ENCODE measurements at regions not wholly inside any gene's neighbourhood (a gene's known extent, or its start where the extent isn't known, plus 50 kb on each side); places are given as distances from the start of the nearest gene placed in this dataset.
"Not testable (repeated sequence)": the region's sequence is repeated elsewhere in the genome, so short reads cannot be mapped to it uniquely, and the experiment has no call there.

DNA sequence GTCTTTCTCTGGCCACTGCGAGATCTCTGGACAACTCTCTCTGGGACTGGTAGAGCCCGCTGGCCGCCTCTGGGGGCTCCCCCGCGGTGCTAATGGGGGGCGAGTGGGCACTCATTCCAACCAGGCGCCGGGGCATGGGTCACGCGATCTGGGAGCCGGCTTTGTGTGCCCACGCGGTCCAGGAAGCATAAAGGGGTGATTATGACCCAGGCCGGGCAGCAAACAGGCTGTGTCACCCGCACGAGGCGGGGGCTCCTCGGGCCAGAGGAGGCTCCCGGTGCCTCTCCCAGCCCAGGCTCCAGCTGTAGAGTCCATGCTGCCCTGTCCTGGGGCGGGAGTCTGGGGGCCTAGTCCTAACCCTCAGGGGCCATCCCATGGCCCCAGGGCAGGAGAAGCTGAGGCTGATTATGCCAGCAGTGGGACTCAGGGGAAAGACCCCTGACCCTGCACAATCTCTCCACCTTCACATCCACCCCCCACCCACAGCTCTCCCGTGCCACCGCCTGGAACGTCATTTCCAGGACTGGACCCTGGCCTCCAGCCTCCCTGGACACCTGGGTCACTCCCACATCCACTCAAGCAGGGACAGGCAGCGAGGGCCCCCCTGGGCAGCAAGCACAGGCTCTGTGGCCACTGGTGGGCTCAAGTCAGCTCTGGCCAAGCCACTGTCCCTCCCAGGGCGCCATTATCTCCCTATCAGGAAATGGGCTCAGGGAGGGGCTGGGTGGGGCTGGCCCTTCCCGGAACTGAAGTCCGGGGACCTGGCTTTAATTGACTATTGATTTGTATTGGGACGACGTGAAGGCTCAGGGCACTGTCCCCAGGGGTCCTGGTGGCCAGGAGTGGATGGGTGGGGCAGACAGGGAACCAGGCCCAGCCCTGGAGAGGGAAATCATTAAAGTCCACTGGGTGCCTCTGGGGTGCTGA lies 50.0 kb downstream of the PTPRS start:
- DNase-seq: no peak

DNA sequence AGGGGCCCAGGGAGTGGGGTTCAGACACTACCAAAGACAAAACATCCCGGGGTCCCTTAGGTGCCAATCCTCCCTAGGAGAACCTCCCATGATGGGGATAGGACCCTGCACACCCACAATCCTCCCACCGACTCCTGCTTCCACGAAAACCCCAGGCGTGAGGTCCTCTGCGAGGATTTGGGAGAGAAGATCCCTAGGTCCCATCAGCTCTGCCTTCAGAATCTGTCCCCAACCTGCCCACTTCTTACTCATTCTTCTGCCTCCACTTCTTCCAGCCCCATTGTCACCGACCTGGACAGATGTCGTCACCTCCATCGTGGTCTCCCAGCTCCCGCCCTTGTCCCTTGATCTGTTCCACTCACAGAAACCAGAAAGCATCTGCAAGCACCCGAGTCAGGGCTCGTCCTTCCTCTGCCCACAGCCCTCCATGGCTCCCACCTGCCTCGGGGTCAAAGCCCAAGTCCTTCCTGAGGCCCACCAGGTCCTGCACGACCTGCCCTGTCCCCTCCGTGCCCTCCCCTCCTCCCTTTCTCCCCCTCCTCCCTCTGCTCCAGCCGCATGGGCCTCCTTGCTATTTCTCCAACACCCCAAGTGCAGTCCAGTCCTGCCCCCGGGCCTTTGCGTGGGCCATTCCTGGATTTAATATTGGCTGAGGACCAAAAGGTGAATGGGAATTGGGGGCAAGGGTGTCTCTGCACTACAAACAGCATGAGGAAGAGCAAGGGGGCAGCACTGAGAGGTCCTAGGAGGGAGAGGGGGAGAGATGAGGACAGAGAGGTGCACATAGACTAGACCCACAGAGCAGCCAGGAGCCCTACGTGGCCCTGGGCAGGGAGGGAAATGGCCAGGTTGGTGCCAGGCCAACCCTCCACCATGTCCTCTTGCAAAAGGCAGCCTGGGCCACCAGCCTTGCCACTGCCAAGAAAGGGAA lies 51.3 kb downstream of the PTPRS start:
- no peak for DNase-seq

DNA sequence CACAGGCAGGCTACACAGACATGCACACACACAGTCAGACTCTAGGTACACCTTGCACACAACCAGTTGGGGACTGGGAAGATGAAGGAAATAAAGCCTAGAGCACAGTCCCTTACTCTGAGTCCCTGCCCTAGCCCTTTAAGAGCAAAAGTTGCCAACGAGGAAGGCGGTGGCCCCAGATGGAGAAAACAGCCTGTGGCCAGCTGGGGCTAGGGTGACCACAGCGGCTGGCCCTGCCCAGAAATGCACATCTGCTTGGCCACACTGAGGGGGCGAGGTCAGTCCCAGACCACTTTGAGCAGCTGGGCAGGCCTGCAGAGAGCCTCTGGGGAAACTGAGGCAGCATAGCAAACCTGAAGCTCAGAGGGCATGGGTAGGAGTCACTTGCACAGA lies 52.3 kb downstream of the PTPRS start:
- DNase-seq: no peak

DNA sequence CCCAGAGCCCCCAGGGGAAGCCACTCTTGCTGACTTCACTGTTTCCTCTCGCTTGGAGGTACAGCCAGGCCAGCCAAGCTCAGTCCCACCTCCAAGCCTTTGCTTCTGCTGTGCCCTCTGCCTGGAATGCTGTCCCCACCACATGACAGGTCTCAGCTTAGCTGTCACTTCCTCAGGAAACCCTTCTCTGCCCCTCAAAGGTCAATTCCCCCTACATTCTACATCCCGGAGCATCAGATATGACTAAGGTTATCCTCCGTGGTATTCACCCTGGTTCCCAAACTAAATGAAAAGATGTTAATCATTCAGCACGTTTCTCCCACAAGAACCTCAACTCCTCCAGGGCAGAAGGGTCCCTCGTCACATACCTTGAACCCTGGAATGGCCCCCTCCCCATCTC lies 53.5 kb downstream of the PTPRS start:
- DNase-seq: no peak

DNA sequence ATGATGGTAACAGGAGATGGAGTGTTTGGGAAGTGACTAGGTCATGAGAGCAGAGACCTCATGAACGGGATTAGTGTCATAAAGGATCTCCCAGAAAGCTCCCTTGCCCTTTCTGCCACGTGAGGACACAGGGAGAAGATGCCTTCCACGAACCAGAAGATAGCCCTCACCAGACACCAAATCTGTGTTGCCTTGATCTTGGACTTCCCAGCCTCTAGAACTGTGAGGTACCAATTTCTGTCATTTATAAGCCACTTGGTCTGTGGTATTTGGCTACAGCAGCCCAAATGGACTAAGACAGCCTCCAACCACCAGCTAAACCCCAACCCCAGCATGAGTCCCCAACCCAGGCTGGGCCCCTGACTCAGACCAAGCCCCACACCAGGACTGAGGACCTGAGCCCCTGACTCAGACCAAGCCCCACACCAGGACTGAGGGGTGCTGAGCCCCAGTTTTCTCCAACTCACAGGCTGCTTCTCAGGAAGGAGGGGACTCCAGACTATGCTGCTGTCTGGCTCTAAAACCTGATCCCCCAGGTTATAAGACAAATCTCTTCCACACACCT lies 54.1 kb downstream of the PTPRS start:
- no peak for DNase-seq

DNA sequence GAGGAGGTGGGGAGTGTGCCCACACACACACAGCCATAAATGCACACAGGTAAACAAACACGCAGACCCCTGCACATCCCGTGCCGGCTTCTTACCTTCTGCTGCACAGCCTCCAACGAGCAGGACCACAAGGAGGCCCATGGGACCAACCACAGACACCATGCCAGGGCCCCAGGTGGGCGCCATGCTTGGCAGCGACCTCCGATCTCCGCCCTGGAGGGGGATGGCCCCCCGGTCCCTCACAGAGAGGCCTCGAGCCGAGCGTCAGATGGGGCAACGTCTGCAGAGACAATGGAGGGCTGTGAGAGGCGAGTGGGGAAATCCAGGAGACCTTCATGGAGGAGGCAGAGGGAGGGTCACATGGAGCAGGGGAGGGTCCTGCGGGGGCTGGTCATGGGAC lies 54.7 kb downstream of the PTPRS start:
- no peak for DNase-seq

DNA sequence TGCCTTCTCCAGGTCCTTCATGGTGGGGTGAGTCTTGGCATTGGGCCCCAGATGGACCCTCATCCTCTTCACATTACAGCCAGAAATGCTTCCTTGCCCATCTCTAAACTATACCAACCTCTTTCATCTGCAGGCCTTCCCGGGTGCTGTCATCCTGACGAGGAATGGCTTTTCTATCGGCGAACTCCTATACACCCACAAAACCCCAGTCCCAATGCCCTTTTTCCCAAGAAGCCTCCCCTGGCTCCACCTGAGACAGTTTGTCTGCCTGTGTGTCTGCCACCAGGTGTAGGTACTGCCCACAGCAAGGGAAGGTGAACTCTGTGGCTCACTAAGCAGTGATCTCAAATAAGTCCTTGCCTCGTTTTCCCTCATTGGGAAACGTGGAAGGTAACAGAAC lies 55.3 kb downstream of the PTPRS start:
- DNase-seq: no peak

DNA sequence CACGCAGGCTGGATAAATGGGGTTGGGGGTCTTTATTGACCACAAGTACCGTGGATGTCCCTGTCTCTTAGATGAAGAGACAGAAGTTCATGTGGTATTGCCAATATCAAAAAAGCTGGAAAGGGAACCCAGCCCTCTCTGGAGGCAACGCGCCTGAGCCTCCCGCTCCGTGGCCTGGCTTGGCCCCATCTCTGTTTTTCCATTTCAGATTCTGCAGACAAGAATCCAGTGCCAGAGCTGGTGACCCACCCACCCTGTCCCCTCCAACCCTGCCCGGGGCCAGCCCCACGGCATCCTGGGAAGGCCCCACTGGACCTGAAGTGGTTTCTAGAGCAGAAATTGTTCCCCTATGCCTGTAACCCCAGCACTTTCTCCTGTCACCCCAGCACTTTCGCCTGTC lies 57.7 kb downstream of the PTPRS start:
- DNase-seq: no peak

DNA sequence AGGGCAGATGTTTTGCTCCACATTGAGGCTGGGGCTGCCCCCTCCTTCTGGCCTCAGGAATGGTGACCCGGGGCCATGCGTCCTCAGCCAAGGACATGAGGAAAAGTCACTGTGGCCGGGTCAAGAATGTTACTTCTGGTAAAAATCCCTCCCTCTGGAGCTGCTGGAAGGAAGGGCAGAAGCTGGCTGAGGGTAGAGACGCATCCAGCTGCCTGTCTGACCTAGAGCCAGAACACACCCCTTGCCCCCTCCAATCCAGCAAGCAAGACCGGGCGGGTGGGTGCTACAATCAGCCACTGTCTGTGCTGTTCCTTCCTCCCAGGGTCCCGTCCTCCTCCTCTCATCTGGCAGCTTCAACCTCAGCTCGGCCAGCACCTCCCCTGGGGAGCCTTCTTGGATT lies 59.0 kb downstream of the PTPRS start:
- no peak for DNase-seq

DNA sequence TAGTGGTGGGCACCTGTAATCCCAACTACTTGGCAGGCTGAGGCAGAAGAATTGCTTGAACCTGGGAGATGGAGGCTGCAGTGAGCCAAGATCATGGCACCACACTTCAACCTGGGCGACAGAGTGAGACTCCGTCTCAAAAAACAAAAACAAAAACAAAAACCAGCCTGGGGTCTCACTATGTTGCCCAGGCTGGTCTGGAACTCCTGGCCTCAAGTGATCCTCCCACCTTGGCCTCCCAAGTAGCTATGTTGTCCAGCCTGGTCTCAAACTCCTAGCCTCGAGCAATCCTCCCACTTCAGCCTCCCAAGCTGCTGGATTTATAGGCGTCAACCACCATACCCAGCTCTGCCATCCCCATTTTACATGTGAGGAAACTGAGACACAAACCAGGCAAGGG lies 64.9 kb downstream of the PTPRS start:
- not testable (repeated sequence) for DNase-seq

DNA sequence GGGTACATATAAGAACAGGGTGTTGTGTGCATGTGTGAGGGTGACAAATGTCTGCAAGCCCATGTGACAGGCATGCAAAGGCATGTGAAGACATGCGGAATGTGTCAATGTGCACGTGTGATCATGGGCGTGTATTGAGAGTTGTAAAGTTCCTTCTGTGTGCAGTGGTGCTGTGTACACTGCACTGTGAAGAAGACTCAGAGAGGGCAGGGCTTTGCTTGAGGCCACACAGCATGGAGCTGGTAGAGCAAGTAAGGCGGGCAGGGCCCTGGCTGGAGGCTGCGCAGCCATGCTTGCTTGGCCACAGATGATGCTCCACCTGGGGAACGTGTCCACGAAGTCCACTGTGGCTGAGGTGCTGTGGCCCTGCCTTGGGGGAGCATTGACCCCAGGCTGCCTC lies 66.8 kb downstream of the PTPRS start:
- no peak for DNase-seq

DNA sequence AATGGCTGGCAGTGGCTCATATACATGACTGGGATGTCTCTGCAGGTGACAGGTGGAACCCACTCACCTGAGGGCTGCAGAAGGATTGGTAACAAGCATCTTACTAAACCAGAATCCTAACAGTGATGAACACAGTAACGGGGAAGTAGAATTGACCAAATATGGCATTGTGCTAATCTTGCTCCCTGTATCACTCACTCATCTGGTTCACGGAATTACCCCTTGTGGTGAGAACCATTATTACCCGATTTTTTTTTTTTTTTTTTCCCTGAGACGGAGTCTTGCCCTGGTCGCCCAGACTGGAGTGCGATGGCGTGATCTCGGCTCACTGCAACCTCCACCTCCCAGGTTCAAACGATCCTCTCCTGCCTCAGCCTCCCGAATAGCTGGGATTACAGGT lies 69.5 kb downstream of the PTPRS start:
- DNase-seq: no peak

DNA sequence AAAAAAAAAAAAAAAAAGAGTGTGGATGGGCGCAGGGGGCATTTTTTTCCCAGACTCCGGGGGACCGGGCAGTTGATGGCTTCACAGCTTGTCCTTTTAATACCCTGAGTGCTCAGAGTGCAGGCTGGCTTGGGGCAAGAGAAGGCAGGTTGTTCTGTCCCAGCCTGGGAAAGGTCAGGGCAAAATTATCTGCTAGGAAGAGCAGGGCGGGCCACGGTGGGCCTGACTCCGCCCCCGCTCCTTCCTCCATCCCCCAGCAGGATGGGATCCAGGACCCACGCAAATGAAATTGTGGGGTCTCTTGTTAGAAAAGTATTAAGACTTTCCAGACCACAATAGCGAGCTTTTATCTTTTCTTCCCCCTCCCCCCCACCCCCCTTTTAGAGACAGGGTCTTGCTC lies 70.7 kb downstream of the PTPRS start:
- DNase-seq: no peak

DNA sequence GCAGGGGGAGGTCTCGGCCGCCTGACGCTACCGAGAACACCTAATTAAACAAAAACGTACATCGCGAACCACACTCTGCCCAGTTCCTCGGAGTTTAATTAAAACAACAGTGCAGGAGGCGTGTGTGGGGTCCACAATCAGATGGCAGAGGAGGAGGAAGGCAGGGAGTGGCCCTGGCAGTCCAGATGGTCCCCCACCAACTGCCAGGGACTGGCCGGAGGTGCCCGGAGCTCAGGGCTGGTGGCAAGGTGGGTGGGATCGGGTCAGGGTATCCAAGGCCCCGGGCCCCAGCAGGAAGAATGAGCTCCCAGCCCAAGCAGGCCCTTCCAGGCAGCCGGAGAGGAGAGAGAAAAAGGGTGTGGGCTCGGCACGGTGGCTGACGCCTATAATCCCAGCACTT lies 71.3 kb downstream of the PTPRS start:
- no peak for DNase-seq

DNA sequence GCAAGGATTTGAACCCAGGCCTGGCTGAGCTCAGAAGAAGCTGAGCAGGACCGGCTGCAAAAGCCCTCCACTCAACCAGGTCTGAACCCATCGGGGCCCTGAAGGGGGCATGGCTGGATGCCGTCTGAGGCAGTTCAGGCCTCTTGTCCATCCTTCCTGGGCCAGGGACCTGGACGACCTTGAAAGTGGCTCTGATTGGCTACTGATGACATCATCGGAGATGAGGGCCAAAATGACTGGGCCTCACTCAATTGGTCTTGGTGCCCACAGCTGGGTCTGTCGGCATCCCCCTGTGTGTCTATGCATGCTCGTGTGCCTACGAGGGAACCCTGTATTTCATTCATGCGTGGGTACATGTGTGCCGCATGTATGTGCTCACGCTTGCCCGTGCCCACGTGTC lies 71.8 kb downstream of the PTPRS start:
- no peak for DNase-seq

DNA sequence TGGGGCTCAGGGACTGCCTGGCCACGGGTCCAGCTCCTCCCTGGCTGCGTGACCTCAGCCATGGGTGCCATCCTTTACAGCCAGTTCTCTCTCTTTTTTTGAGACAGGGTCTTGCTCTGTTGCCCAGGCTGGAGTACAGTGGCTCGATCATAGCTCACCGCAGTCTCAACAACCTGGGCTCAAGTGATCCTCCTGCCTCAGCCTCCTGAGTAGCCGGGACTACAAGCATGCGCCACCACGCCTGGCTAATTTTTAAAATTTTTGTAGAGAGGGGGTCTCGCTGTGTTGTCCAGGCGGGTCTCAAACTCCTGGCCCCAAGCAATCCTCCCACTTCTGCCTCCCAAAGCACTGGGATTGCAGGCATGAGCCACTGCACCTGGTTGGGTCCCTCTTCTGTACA lies 75.4 kb downstream of the PTPRS start:
- DNase-seq: no peak

DNA sequence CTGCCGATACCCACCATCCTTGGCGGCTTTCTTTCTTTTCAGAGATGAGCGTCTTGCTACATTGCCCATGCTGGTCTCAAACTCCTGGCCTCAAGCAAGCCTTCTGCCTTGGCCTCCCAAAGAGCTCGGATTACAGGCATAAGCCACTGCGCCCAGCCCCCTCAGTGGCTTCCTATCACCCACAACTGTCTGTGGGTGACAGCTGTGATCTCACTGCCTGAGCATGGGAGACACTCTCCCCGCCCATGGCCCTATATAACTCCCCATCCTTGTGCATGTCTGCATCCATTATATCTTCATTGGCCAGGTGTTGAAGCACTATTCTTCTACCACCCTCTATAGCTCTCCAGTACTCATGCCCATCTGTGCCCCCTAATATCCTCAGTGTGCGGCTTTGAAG lies 76.2 kb downstream of the PTPRS start:
- no peak for DNase-seq

DNA sequence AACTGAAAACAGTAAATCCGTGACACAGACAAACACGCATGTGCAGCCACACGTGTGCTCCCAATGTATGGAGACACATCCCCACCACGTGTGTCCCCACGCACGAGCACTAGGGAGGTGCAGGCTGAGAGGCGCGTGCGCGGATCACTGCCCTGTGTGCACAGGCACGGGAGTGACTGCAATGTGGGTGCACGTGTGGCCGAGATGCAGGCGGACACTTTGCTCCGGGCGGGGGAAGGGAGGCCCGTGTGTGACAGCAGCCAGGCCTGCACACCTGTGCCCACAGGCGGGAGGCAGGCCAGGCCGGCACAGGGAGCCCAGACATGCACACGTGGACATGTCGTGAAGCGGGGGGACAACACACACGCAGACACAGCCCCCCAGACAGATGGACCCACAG lies 77.0 kb downstream of the PTPRS start:
- DNase-seq: no peak

DNA sequence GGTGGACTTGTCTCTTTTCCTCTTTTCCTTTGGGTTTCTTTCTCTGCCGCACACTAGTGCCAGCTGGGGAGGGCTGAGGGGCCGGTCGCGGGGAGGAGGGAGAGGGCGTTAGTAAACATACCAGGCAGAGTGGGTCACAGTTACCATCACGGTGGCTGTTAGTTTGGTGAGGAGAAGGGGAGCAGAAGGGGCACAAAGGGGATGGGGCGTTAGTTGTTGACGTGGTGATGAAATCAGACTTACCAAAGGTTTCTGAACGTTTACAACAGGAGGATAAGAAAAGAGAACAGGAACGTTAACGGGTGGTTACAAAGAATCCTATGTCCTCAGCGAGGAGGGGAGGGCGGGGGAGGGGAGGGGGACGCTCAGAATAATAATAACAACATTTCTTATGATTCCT lies 77.9 kb downstream of the PTPRS start:
- no peak for DNase-seq

DNA sequence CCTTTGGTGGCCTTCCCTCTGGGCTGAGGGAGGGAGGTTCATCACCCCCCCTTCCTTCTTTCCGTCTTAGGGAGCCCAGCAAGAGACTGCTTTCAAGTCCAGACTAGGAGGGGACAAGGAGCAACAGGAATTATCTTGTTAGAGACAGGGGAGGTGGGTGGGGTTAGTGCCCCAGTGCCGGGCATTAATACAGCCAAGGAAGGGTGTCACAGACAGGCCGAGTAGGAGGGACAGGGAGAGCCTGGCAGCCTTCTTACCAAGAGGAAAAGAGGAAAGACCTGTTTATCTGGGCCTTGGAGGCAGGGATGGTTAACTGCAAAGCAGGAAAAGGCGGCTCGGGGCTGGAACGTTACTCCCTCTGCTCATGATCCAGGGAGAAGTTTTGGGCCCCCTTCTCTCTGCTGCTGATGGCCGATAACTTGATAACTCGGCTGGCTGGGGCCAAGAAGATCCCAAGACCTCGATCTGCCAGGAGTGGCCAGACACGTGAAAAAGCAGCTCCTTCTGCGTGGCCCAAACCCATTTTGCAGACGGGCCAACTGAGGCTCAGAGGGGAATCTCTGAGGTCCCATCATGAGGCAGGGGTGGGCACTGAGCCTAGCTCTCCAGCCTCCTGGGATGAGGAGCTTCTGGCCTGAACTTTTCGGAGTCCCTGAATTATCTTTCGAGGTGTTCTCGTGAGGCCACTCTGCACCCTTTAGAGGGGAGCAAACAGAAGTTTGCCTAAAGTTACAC lies 79.3 kb downstream of the PTPRS start:
- no peak for DNase-seq

DNA sequence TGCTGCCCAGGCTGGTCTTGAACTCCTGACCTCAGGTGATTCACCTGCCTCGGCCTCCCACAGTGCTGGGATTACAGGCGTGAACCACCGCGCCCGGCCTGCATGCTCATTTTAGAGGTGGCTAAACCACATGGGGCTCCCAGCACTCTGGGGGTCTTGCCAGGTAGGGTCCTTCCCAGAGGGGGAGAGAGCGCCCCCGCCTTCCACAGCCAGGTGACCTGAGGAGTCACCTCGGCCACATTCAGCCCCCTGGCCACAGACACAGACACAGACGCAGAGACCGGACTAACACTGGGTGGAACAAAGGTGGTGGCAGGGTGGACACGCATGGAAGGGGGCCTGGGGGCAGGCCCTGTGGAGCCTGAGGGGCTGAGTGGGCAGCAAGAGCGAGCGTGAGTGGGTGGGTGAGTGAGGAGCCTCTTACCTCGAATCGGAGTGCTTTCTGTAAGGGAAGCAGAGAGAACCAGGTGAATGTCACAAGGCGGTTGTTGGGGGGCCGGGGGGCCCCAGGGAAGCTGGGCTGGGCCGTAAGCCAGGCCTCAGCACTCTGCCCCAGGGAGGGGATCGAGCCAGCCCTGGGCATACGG lies 80.1 kb downstream of the PTPRS start:
- DNase-seq: no peak

DNA sequence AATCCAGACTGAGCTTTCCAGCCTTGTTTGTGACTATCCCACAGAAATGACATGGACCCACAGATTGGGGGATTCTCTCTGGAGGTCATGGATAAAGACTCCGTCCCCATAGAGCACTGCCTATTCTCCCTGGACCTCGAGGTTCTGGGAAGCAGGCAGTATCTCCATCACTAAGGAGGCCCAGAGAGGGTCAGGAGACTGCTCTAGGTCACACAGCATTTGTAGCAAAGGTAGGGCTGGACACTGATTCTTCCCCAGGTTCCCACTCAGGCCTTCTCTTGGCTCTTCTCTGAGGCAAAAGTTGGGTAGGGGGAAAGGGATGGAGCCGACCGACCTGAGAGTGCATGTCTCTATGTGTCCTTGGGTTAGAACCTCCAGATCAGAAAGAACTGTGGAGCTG lies 80.9 kb downstream of the PTPRS start:
- no peak for DNase-seq

All from activated T-cell treated with anti-CD3 and anti-CD28 coated beads, Interleukin-2, amount 50 U/mL, for 48 hours (primary cell).